Posterior cingulate gyrus (tissue), 11 donors: ENCODE measurements at regions not wholly inside any gene's neighbourhood (a gene's known extent, or its start where the extent isn't known, plus 50 kb on each side); places are given as distances from the start of the nearest gene placed in this dataset.

Experiments used
- DNase-seq, 10 donors: peaks; one replicate each; pipeline versions ENCODE4 v3.0.0 to v3.0.0-alpha.2; 2020 to 2021; ENCODE audit warnings: mixed read lengths in 3 of 10
- intact Hi-C: fragments of 100-400 bp; cut with DNase I; formaldehyde crosslinking; loops from one replicate; pipeline ENCODE4 v1.15.1; 2023

GRCh38 chr15:36284911-36285310, 294.5 kb upstream of the CDIN1 start:
- intact Hi-C loops: no loop called here
- no peak for DNase-seq

- intact Hi-C loops: no loop called here
- DNase-seq: no peak
Measured at GRCh38 chr15:36291501-36291900, 287.9 kb upstream of the CDIN1 start.

- no peak for DNase-seq
- intact Hi-C loops: no loop called here
Measured at GRCh38 chr15:36294359-36294758, 285.1 kb upstream of the CDIN1 start.

- DNase-seq: no peak
- intact Hi-C loops: no loop called here
Measured at GRCh38 chr15:36301947-36302346, 277.5 kb upstream of the CDIN1 start.

- DNase-seq: no peak
- intact Hi-C loops: no loop called here
Measured at GRCh38 chr15:36313021-36313420, 266.4 kb upstream of the CDIN1 start.

- intact Hi-C loops: no loop called here
- no peak for DNase-seq
Measured at GRCh38 chr15:36313736-36314280, 265.6 kb upstream of the CDIN1 start.

GRCh38 chr15:36315649-36316048, 263.8 kb upstream of the CDIN1 start:
- no peak for DNase-seq
- intact Hi-C loops: no loop called here

GRCh38 chr15:36323615-36324014, 255.8 kb upstream of the CDIN1 start:
- intact Hi-C loops: no loop called here
- DNase-seq: no peak

- intact Hi-C loops: no loop called here
- no peak for DNase-seq
Measured at GRCh38 chr15:36325206-36325605, 254.2 kb upstream of the CDIN1 start.

GRCh38 chr15:36329592-36329991, 249.8 kb upstream of the CDIN1 start:
- intact Hi-C loops: no loop called here
- no peak for DNase-seq

- DNase-seq: no peak
- intact Hi-C loops: no loop called here
Measured at GRCh38 chr15:36330598-36330997, 248.8 kb upstream of the CDIN1 start.

- intact Hi-C loops: no loop called here
- DNase-seq: no peak
Measured at GRCh38 chr15:36331531-36332275, 247.7 kb upstream of the CDIN1 start.

GRCh38 chr15:36332301-36332700, 247.1 kb upstream of the CDIN1 start:
- intact Hi-C loops: no loop called here

GRCh38 chr15:36332896-36333295, 246.5 kb upstream of the CDIN1 start:
- DNase-seq: no peak
- intact Hi-C loops: no loop called here

More at GRCh38 chr15:36332301-36332700, 247.1 kb upstream of the CDIN1 start:
- DNase-seq: no peak

GRCh38 chr15:36334059-36334458, 245.4 kb upstream of the CDIN1 start:
- DNase-seq: no peak
- intact Hi-C loops: no loop called here

GRCh38 chr15:36335224-36335623, 244.2 kb upstream of the CDIN1 start:
- no peak for DNase-seq
- intact Hi-C loops: no loop called here

GRCh38 chr15:36335659-36336058, 243.8 kb upstream of the CDIN1 start:
- intact Hi-C loops: no loop called here
- no peak for DNase-seq

GRCh38 chr15:36344887-36345286, 234.5 kb upstream of the CDIN1 start:
- intact Hi-C loops: no loop called here
- DNase-seq: no peak

- intact Hi-C loops: no loop called here
- DNase-seq: no peak
Measured at GRCh38 chr15:36347272-36347858, 232.1 kb upstream of the CDIN1 start.

GRCh38 chr15:36356466-36356865, 223.0 kb upstream of the CDIN1 start:
- intact Hi-C loops: no loop called here
- DNase-seq: no peak

- intact Hi-C loops: no loop called here
- no peak for DNase-seq
Measured at GRCh38 chr15:36356978-36357601, 222.3 kb upstream of the CDIN1 start.

GRCh38 chr15:36358094-36358493, 221.3 kb upstream of the CDIN1 start:
- no peak for DNase-seq
- intact Hi-C loops: no loop called here
